Mucosa of descending colon (tissue), 3 donors: ENCODE measurements at regions not wholly inside any gene's neighbourhood (a gene's known extent, or its start where the extent isn't known, plus 50 kb on each side); places are given as distances from the start of the nearest gene placed in this dataset.

ENCODE experiments used
- ATAC-seq: fragments of 200-7000 bp; cut with Tn5 transposase; one replicate; pipeline ENCODE4 v1.9.1; 2020; ENCODE audit warnings: mild to moderate bottlenecking, moderate library complexity
- DNase-seq, 3 donors: peaks; one replicate each; pipeline ENCODE4 v3.0.0-alpha.2; 2020
- H3K36me3 ChIP-seq: fragments of 200-600 bp; one replicate; pipeline ENCODE4 v1.8.0; 2021; ENCODE audit warnings: low read depth, mild to moderate bottlenecking
- H3K4me1 ChIP-seq: fragments of 200-600 bp; one replicate; pipeline ENCODE4 v1.8.0; 2021; ENCODE audit warnings: low read depth, mild to moderate bottlenecking
- H3K4me3 ChIP-seq: fragments of 200-600 bp; one replicate; pipeline ENCODE4 v1.8.0; 2021; ENCODE audit warnings: mild to moderate bottlenecking
- H3K9me3 ChIP-seq: fragments of 200-600 bp; one replicate; pipeline ENCODE4 v1.8.0; 2021; ENCODE audit warnings: mild to moderate bottlenecking
- intact Hi-C, 2 donors: fragments of 100-400 bp; cut with DNase I in 1 of 2; cut with micrococcal nuclease in 1 of 2; formaldehyde crosslinking; loops; one replicate each; pipeline versions ENCODE4 v1.11.0 to v1.11.1; 2022; cut with DNase I, micrococcal nuclease
- TF ChIP-seq, protein P1 (sequence below): fragments of 200-600 bp; IDR thresholded peaks from one replicate; pipeline ENCODE4 v1.8.0; 2022; ENCODE audit warnings: antibody characterized with exemption, mild to moderate bottlenecking
- donor health status: DM: no; HTN: no; CAD: no; lungs with moderate emphysema.
- donor health status: DM: no; HTN: no; CAD: no.
- donor health status: DM: no; HTN: yes; CAD: no.

DNA sequence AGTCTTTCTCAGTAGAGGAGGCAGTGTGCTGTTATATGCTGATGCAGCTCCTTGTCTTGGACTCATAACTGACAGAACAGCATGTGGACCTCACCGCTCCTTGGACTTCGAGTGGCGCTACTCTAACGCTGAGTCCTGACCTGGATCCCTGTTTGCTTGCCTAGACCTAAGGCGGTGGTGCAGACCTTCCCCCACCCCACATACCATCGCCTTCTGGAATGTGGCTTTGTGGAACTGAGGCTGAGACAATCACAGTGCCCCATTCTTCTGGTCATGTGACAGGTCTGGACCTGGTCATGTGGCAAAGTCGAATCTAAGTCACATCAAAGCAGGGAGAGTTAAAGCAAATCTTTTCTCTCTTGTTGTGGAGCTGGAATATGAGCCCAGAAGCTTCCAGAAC, 190.7 kb upstream of the MKI67 start:
- TF ChIP-seq, protein P1, sequence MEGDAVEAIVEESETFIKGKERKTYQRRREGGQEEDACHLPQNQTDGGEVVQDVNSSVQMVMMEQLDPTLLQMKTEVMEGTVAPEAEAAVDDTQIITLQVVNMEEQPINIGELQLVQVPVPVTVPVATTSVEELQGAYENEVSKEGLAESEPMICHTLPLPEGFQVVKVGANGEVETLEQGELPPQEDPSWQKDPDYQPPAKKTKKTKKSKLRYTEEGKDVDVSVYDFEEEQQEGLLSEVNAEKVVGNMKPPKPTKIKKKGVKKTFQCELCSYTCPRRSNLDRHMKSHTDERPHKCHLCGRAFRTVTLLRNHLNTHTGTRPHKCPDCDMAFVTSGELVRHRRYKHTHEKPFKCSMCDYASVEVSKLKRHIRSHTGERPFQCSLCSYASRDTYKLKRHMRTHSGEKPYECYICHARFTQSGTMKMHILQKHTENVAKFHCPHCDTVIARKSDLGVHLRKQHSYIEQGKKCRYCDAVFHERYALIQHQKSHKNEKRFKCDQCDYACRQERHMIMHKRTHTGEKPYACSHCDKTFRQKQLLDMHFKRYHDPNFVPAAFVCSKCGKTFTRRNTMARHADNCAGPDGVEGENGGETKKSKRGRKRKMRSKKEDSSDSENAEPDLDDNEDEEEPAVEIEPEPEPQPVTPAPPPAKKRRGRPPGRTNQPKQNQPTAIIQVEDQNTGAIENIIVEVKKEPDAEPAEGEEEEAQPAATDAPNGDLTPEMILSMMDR: no peak
- DNase-seq: no peak

DNA sequence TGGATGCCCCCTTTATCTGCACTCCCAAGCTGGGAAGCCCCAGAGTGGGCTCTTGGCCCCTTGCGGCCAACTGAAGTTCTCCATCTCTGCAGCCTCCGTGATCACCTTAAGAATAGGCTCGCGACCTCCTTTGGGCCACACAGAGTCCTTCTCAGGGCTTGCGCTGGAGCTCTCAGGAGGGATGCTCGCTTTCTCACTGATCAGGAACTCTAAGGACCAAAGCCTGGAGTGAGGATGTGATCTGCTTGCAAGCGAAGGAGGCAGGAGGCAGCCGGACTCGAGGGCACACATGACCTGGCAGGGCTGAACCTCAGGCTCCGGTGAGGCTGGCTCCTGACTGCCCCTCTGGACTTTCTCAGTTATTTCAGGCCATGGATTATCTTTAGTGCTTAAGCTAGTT, 192.1 kb upstream of the MKI67 start:
- ATAC-seq: no peak
- intact Hi-C loops: no loop called here

More for the DNA sequence above, 190.7 kb upstream of the MKI67 start:
- no peak for ATAC-seq
- no peaks in the 10 kb centered on the region for H3K4me1 ChIP-seq
- no peaks in the 10 kb centered on the region for H3K9me3 ChIP-seq
- no peak overlapping the region for H3K4me3 ChIP-seq
- H3K36me3 ChIP-seq: no peaks in the 10 kb centered on the region
- intact Hi-C loops: no loop called here

DNA sequence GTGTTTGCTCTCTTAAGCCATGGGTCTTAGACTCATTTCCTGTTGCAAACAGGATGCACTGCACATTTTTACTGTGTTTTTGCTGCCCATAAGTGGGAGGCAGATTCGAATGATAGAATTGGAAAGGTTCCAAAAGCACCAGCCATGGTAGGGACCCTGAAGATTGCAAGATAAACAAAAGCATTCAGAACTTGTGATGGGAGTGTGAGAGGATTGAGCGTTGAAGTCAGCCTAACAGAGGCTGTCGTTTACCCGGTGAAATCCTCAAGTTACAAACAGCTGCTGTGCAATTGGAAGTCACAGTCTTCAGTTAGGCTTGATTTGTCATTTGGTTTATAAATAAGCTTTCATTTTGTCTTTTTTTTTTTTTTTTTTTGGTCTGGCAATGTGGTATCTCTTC, 192.7 kb upstream of the MKI67 start:
- DNase-seq: no peak
- intact Hi-C loops: no loop called here
- H3K4me3 ChIP-seq: no peak overlapping the region
- H3K9me3 ChIP-seq: no peaks in the 10 kb centered on the region
- no peak for ATAC-seq
- no peaks in the 10 kb centered on the region for H3K4me1 ChIP-seq
- TF ChIP-seq, protein P1: no peak
- no peaks in the 10 kb centered on the region for H3K36me3 ChIP-seq

More for the DNA sequence above, 192.1 kb upstream of the MKI67 start:
- no peaks in the 10 kb centered on the region for H3K9me3 ChIP-seq
- TF ChIP-seq, protein P1: no peak
- no peaks in the 10 kb centered on the region for H3K36me3 ChIP-seq
- H3K4me1 ChIP-seq: no peaks in the 10 kb centered on the region
- no peak for DNase-seq
- no peak overlapping the region for H3K4me3 ChIP-seq

DNA sequence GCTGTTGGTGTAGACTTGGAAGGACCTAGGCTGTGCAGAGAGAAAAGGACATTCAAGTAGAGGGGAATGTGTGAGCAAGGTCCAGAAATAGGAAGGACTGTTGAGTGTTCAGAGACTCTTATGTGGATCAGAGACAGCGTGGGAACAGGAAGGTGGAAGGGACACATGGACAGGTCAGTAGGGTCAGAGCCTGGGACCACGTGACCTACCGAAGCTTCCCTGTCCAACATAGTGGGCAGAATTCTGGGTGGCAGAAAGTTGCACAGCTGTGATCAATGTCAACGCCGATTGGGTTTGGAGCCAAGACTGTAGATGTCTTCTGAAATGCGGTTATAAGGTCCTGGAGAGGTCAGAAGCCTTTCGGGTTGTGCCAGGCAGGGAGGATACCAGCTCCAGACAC, 195.9 kb upstream of the MKI67 start:
- no peak overlapping the region for H3K4me3 ChIP-seq
- TF ChIP-seq, protein P1: no peak
- no peak for ATAC-seq
- intact Hi-C loops: no loop called here
- H3K9me3 ChIP-seq: no peaks in the 10 kb centered on the region
- H3K36me3 ChIP-seq: no peaks in the 10 kb centered on the region
- DNase-seq: no peak
- no peaks in the 10 kb centered on the region for H3K4me1 ChIP-seq

DNA sequence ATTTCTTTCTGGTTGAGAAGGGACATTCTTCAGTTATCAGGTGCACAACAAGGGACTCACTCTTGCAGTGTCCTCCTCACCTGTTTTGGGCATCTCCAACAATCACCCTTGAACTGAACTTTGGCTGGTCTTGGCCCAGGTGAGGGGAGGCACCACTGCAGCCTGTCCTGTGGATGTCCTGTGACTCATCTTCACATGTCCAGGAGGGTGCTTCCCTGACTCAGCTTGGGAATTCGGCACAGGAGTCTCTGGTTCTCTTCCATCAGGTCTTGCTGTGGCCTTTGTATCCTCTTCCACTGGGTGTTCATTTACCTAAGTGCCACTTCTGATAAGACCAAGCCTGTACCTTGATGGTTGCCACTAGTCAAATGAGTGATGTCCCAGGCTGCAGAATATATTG, 196.7 kb upstream of the MKI67 start:
- Histone ChIP-seq H3K4me1 (no peaks in the 10 kb centered on the region), H3K9me3 (no peaks in the 10 kb centered on the region), H3K36me3 (no peaks in the 10 kb centered on the region), H3K4me3 (no peak overlapping the region)
- ATAC-seq (no peak), DNase-seq (no peak)
- intact Hi-C loops: no loop called here
- TF ChIP-seq, protein P1: no peak

DNA sequence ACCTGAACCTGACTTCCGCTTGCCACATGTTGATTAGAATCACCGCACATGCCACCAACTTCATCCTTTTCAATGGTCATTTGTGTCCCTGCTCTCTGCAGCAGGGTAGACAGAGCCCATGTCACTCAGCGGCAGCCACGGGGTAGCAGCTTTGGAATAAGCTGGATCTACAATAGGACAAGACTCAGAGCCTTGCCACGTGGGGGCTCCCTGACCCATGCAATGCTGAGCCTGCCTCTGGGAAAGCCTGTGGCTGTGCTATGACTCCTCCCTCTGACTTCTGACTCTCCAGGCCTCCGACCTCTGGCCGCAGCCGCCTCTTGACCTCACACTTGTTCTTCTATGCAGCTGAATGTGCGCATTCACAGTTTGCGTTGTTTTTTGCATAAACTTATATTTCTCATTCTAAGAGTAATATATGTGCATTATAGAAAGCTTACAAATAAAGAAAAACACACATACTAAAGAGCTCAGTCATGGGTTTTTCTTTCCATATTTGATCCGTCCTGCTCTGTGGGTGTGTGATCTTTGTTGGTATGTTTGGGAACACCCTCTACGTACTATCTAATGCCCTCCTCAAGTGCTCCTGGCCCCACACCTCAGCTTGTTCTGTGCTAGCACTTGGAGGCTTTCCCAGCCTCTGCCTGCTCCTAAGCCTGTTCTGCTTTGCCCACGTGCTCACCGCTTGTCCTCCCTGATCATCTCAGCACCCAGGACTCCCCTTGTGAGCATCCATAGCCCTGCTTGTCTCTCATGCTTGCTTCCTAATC, 198.0 kb upstream of the MKI67 start:
- Histone ChIP-seq H3K9me3 (no peaks in the 10 kb centered on the region), H3K4me3 (no peak overlapping the region), H3K36me3 (no peaks in the 10 kb centered on the region), H3K4me1 (no peaks in the 10 kb centered on the region)
- ATAC-seq (peak; percentile 48), DNase-seq (peak in 2 of 3 donors; percentile 24 to 42)
- TF ChIP-seq, protein P1: no peak
- intact Hi-C loops: no loop called here
